BJ (cell line): ENCODE measurements at regions not wholly inside any gene's neighbourhood (a gene's known extent, or its start where the extent isn't known, plus 50 kb on each side); places are given as distances from the start of the nearest gene placed in this dataset.

Experiments used
- CTCF ChIA-PET: fragments of 350-600 bp; formaldehyde crosslinking; extraction: SDS; loops from one replicate; lab custom pipeline; 2021; ENCODE audit warnings: antibody characterized with exemption, inconsistent platforms; lab: Yijun Ruan, JAX
- POLR2A ChIA-PET: fragments of 300-600 bp; sonication (Branson Sonifier 250); formaldehyde crosslinking; extraction: SDS; loops from one replicate; lab custom pipeline; 2021; ENCODE audit warnings: antibody characterized with exemption; lab: Charles Lee
- DNase-seq: peaks from one replicate; pipeline ENCODE4 v3.0.0-alpha.2; 2011; ENCODE audit warnings: low read depth
- H3K27me3 ChIP-seq: 2 replicates; pipeline ENCODE4 v1.6.0; 2011; ENCODE audit warnings: low read length; ENCODE audit not compliant: control insufficient read depth, insufficient read depth
- H3K36me3 ChIP-seq: 2 replicates; pipeline ENCODE4 v1.5.1; 2011; ENCODE audit warnings: low read length; ENCODE audit not compliant: control insufficient read depth, insufficient read depth
- H3K4me3 ChIP-seq: 2 replicates; pipeline ENCODE4 v1.5.1; 2011; ENCODE audit warnings: low read depth, mild to moderate bottlenecking, control low read depth, low read length
- CTCF ChIP-seq: IDR thresholded peaks from 2 replicates; pipeline ENCODE4 v1.5.1; 2011; ENCODE audit warnings: low read depth, mild to moderate bottlenecking, control low read depth, inconsistent platforms, low read length, moderate library complexity; ENCODE audit not compliant: insufficient read depth

GRCh38 chr1:193579323-193579722 lies 392.9 kb upstream of the B3GALT2 start:
- H3K27me3 ChIP-seq, result no peaks in the 10 kb centered on the region
- POLR2A ChIA-PET, result no interaction called here
- DNase-seq, result no peak
- TF ChIP-seq CTCF, result no peak
- CTCF ChIA-PET, result interaction anchor here (1.3 kb wide), 1 partner anchor 19 kb away, joined by 3 read pairs; no protein-coding TSS in a partner anchor
- H3K4me3 ChIP-seq, result no peak overlapping the region
- no peaks in the 10 kb centered on the region for H3K36me3 ChIP-seq

GRCh38 chr1:193574913-193575312 lies 388.5 kb upstream of the B3GALT2 start:
- ChIA-PET POLR2A (no interaction called here), CTCF (interaction anchor here (0.7 to 0.9 kb wide), 2 partner anchors 10 to 14 kb away, joined by 3 read pairs; no protein-coding TSS in a partner anchor)
- Histone ChIP-seq H3K27me3 (no peaks in the 10 kb centered on the region), H3K36me3 (no peaks in the 10 kb centered on the region), H3K4me3 (no peak overlapping the region)
- no peak for TF ChIP-seq CTCF
- DNase-seq, result no peak

GRCh38 chr1:193569983-193570269 lies 383.5 kb upstream of the B3GALT2 start:
- DNase-seq, result no peak
- no peaks in the 10 kb centered on the region for H3K36me3 ChIP-seq
- H3K27me3 ChIP-seq, result no peaks in the 10 kb centered on the region
- ChIA-PET POLR2A (no interaction called here), CTCF (no interaction called here)
- TF ChIP-seq CTCF, result no peak
- H3K4me3 ChIP-seq, result no peak overlapping the region

- Histone ChIP-seq H3K36me3 (no peaks in the 10 kb centered on the region), H3K27me3 (no peaks in the 10 kb centered on the region), H3K4me3 (no peak overlapping the region)
- TF ChIP-seq CTCF, result no peak
- CTCF ChIA-PET, result no interaction called here
- POLR2A ChIA-PET, result no interaction called here
- peak; percentile 77 for DNase-seq
These were observed 382.9 kb upstream of the B3GALT2 start for GRCh38 chr1:193569096-193569982.

- CTCF ChIA-PET, result no interaction called here
- Histone ChIP-seq H3K4me3 (no peak overlapping the region), H3K27me3 (no peaks in the 10 kb centered on the region), H3K36me3 (no peaks in the 10 kb centered on the region)
- DNase-seq, result no peak
- no peak for TF ChIP-seq CTCF
- POLR2A ChIA-PET, result interaction anchor here (0.6 kb wide), 1 partner anchor 111 kb away, joined by 8 read pairs; no protein-coding TSS in a partner anchor
These were observed 382.1 kb upstream of the B3GALT2 start for GRCh38 chr1:193568512-193568911.
